LoVo (cell line): ENCODE measurements at regions not wholly inside any gene's neighbourhood (a gene's known extent, or its start where the extent isn't known, plus 50 kb on each side); places are given as distances from the start of the nearest gene placed in this dataset.
A peak's percentile ranks its signal among the peaks of the same experiment; 100 is the strongest.

ENCODE experiments used
- DNase-seq: peaks from one replicate; pipeline ENCODE4 v3.0.0-alpha.2; 2016; ENCODE audit warnings: low spot score

DNA sequence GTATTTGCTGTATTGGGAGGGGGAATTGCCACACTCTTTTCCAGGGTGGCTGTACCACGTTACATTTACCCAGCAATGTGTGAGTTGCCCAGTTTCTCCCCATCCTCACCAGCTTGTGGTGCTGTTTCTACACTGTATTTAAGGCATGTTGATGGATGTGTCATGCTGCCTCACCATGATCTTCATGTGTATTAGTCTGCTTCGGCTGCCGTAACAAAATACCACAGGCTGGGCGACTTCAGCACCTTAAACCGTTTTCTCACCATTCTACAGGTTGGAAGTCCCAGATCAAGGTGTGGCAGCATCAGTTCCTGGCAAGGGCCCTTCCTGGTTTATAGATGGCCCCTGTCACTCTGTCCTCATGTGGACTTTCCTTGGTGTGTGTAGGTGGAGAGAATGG lies 169.7 kb downstream of the IGLL1 start:
- DNase-seq = no peak

DNA sequence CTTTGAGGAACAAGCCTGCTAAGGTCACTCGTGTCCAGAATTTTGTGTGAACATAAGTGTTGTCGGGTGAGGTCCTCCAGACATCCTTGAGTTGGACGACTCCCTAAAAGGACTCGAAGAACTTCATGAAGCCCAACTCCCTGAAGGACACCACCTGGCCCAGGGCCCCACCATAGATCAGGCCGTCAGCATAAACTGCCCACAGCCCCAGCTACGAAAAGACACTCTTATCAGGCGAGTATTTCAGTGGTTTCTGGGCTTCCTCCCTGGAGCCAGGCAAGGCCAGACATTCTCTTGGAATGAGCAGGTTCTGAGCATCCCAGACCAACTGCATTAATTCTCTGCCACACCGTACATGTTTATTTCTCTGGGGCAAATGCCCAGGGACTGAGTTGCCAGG lies 170.1 kb downstream of the IGLL1 start:
- no peak for DNase-seq

DNA sequence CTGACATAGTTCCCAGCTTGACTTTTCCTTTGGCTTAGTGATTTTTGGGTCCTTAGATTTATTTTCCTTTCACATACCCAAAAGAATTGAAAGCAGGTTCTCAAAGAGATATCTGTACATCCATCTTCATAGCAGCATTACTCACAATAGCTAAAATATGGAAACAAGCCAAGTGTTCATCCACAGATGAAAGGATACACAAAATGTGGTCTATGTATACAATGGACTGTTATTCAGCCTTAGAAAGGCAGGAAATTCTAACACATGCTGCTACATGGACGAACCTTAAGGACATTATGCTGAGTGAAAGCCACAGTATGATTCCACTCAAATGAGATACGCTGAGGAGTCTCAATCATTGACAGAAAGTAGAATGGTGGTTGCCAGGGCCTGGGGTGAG lies 171.8 kb downstream of the IGLL1 start:
- DNase-seq = no peak

DNA sequence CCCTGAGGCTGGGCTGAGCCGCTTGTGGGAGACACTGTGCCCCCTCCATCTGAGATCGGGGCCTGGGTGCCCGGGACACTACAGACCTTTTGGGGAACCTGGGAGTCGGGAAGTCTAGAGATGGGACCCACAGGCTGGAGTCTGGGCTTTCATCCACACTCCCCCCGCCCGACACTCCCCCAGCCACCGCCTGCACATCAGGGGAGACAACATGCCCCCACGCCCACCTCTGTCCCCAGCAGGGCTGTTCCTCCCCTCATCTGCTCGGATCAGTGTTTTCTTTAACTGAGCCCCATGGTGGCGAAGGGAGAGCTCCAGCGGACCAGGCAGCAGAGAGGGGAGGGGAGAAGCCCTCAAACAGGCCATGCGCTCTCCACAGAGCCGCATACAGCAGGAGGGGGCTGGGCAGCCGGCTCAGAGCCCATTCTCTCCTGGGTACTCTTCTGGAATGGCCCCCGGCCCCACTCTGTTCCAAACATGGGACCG lies 174.7 kb downstream of the IGLL1 start:
- no peak for DNase-seq

DNA sequence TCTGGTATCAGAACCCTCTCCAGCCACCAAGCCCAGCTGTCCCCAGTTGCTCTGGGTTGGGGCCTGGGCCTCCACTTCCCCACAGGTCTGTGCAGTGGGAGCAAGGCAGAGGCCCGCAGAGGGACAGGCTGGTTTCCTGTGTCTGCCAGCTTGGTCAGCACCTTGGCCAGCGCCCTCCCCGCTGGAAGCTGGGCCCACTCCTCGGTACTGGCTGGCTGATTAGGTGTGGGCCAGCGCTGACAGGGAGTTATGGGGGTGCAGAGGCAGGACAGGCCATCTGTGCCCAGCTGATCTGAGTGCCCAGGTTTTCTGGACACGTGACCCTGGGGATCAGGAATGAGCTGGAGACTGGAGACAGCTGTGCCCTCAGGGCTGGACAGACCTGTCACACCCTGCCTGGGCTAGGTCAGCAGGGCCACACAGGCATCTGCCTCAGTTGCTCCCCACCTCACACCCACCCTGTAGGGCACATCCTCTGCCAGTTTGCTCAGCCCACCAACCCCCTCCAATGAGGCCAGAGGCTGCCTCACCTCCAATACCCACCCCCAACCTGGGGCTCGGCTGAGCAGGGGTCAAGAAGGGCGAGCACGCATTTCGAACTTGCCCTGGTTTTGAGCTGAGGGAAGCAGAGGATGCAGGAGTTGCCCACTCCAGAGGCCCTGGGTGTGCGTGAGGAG lies 175.3 kb downstream of the IGLL1 start:
- no peak for DNase-seq

DNA sequence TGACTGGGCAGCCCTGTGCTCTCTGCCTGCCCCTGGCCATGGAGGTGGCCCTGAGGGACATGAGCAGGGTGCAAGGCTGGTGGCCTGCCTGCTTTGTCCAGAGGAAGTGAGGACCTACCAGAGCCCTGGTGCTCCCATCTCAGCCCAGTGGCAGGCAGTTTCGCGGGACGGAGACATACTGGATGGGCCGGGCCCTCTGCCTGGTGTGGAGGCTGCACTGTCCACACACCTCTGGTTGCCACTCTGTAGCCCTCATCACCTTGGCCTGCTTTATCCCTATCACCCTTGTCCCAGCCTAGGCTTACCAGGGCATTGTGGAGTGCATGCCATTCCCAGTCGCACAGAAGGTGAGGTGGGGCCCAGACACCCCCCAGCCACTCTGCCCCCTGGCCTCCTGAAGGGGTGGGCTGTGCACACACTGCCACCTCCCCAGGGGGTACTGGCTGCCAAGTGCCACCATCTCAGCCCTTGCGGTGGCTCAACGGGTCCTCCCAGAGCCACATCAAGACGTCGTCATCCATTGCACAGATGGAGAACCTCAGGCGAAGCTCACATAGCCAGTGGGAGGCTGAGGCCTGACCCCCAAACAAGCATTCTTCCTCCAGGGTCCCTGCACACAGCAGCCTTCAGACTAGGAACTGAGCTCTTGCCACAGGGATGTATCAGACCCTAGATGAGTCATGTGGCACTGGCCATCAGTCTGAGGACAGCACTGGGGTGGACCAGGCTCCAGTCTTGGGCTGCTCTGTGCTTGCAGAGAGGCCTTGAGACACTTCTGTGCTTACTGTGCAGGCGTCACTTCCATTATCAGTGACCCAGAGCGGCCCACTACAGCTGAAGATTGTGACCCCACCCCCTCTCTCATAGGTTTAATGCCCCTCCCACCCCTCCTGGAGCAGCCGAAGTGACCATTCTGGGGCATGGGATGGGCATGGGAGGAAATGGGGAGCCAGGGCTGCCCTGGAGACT lies 176.1 kb downstream of the IGLL1 start:
- DNase-seq = no peak

DNA sequence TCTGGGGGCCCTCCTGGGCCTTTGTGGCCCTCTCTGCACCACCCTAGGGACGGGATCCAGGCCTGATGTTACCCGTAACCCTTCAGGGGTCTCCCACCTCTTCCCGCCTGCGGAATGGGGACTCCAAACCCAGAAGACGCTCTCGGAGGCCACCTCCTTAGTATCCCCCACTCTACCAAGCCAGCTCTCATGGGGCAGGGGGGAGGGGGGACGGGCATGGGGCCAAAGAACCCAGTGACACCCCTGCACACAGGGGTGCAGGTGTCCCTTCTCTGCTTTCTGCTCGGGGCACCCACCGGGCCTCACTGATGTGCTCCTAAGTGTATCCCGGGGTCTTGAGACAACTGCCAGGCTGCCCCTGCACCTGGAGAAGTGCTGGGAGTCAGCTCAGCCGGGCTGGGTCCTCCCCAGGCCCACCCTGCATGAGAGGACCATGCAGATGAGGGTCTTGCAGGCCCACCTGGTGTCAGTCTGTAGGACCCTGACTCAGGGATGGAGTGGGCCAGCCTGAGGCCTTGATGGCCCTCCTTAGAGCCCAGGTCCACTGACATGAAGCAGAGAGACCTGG lies 176.9 kb downstream of the IGLL1 start:
- DNase-seq = no peak

DNA sequence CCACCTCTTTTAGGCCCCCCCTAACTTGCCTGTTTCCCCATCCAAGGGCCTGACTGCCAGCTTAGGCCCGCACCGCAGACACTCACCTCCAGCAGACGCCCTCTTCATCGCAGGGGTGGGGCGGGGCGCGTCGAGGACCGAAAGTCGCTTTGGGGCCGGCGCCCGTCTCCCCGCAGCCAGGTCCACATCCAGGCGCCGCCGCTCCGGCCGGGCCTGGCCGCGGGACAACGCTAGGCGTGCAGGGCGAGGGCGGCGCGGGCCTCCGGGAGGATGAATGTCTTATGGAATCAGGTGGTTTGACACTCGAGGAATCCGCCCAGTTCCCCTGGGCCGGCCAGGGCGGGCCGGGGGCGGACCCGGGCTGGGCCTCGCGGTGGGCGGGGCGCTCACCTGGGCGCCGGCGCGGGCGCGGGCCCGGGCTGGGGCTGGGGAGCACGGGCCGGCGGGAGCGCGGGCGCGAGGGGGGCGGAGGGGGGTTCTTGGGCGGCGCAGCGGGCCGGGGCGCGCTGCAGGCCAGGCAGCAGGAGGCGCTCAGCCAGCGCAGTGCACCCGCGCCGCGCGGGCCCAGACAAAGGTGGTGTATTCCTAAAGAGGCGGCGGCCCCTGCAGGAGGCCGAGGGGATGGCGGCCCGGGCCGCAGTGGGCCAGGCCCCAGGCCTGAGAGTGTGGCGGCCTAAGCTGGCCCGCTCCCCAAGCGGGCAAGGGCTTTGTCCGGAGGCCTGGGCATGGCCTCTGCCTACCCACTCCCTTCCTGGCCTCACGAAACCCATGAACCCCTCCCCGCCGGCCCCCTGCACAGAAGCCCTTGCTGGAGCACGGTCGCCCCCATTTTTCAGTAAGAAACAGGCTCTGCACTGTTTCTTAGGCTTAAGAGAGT lies 177.6 kb downstream of the IGLL1 start:
- peak; percentile 91 for DNase-seq

DNA sequence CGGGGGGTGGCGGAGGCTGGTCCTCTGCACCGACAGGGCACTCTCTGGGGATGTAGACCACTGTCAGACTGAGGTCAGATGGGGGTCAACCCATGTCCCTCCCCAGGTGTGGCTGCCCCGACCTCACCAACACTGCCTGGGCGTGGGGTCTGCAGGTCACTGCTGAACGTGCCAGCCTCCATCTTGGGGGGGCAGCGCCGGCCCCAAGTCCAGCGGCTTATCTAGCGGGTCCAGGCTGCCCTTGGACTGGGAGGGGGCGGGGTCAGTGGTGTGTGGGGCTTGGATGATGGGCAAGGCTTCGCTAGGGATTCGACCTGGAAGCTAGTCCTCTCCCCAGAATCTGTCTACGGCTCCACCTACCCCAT lies 178.2 kb downstream of the IGLL1 start:
- no peak for DNase-seq

DNA sequence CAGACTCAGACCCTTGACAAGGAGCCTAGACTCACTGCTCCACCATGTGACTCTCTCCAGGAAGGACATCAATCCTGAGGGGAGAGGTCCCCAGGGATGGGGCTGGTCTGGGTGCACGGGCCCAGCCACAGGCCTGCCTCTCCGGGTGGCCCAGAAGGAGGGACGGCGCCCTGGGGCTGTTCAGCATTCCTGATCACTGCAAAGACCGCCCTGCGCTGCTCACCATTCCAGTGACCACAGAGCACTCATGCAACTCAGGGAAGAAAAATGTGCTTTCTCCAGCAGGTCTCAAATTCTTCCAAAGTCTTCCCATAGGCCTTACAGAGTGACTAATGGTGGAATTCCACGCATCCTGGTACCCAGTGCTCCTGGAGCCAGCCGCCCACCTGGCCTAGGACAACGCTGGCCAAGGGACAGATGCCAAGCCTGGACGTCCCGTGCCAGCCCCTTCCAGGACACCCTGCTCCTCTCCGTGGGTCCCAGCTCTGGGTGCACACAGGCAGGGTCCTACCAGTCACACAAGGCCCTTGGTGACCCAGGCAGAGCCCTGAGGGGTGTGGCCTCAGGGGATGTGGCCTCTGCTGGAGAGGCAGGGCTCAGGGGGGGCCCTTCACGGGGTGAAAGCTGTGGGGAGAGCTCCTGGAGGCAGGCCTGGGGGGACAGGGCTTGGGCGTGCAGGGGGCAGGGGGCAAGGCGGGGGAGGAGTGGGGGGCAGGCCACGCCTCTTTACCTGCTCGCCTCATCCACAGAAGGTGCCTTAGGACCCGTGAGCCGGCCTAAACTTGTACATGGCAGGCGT lies 178.8 kb downstream of the IGLL1 start:
- no peak for DNase-seq

DNA sequence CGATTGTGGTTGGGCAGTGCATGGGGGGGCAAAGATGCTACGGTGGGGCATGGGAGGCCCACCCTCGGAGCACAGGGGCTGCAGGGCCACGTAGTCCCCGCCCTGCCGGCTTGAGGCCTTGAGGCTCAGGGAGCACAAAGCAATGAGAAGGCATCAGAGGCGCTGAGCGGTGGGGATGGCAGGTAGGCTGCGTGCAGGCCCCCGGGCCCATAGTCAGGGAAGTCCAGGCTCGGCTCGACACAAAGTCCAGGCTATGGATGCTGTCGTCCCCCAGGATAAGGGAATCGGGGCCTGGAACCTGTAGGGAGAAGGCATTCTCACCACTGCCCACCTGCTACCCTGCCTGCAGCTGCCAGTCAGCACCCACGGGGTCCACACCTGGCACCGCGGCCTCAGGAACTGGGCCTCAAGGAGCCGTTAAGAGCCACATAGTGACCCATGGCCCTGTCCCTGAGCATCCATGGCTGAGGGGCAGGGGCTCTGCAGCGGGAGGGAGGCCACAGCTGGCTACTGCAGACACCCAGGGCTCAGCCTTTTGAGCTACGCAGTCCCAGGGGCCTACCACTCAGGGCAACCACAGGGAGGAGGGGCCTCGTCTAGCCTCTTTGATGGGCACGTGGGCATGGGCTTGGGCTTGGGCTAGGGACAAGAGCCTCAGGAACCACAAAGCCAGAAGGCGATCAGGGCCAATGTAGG lies 179.7 kb downstream of the IGLL1 start:
- DNase-seq = no peak

DNA sequence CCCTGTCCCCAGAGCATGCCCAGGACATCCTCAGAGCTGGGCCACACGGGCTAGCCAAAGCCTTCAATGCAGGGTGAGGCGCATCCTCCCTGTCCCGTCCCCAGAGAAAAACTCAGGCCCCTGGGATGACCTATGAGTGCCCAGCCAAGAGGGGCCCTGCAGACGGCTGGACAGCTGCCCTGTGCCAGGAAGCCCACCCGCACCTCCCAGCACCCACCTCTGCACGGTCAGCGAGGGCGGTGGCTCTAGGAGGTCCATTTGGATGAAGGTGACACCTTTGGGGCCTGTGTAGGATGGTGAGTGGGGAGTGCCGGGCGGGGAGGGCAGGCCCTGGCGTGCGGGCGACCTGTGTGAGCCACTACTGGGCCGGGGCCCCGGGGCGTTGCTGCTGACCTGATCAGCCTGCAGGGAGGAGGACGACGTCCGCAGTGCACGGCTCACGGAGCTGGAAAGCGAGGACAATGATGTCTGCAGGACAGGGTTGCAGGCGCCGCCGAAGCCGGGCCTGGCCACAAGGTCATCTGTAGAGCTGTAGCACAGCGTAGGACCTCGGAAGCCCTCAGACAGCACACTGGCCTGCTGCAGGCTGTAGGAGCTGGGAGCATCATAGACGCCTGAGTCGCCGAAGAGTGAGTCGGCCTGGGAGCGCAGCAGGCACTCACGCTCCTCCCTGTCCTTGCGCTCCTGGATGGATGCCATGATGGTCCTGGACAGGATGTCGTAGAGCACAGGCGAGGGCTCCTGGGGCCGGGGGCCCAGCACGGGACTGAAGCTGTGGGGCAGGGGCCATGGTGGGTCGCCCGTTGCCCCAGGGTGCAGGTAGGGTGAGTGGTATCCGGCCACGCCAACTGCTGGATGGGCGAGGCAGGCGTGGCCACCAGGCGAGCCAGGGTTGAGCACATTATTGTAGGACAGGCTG lies 180.5 kb downstream of the IGLL1 start:
- no peak for DNase-seq

DNA sequence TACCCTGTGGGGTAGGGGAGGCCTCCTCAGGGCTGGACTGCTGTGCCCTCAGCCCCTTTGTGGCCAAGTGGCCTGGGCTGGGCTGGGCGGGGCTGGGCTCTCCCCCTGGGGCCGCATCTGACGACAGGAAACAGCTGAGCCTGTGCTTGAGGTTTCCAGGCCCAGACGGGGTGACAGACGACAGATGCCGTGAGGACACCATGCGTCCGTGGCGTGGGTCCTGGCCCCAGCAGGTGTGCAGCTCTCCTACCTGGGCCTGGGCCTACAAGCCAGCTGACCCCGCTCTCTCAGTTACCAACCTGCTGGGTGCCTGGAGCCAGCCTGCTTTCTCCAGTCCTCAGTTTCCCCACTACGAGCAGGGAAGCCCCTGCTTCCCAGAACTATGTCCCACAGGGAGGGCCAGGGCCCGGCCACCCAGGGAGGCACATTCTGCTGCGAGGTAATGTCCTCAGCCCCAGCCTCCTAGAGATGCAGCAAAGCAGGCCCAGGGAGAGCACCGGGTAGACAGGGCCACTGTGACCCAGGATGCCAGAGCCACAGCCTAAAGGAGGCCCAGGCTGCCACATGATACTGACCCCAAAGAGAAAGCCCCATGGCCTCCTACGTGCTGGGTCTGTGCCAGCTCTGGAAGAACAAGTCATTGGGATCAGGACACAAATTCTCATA lies 181.3 kb downstream of the IGLL1 start:
- DNase-seq = no peak

DNA sequence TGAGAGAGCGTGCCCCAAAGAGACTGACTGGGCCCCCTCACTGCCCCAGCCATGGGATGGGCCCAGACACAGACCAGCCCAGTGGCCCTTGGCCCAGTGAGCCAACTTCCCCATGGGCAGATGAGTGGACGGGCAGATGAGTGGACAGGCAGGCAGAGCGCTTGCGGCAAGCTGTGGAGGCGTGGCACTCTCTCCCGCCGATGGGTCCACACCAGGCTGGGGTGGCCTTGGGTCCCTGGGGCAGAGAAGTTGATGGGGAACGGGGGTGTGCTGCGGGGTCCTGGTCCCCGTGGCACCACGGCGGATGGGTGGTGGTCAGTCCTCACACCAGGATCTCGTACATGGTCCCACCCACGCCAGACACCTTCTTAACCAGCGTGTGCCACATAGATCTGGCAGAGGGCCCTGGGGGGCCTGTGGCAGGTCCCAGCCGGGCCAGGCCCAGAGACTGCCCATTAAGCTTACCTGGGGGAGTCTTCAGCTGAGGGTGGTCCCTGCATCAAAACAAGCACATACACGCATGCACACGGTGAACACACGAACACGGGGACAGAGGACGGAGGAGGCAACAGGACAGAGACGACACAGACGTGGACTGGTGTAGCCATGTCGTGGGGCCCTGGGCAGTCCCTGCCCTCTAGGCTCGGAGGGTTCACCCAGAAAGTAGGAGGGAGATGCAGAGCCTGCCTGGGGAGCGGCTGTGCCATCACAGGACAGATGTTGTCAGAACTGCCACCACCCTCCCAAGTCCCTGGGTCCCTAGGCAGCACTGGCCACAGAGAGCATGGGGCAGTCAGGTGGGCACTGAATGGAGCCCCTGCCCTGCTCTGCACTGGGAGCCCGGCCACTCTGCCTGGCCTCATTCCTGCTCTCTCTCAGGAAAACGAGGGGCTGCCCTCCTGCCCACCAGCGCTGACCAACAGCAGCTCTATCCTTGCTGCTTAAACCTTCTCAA lies 182.2 kb downstream of the IGLL1 start:
- no peak for DNase-seq

DNA sequence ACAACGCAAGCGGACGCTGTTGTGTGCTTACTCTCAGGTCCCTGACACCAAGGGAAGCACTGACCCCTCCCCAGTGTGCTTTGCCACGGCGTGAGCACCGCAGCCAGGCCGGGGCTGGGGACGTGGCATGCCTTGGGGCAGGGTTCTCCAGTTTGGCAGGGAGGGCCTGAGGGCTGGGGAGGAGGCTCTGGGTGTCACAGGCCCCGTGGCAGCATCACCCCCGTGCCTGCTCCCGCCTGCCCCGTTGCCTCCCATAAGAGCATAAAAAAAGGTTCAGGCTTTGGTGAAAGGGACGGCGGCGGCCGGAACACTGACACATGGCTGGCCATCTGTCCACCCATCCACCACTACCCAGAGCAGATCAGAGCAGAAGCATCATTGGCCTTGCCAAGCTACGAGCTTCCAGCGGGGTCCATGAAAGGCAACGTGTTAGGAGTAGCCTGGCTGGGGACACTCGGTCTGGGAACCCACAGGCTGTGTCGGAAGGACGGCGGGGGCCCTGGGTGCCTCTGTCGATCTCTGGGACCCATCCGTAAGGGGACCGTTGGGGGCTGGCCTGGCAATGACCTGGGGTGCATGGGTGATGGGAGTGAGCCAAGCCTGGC lies 183.0 kb downstream of the IGLL1 start:
- no peak for DNase-seq

DNA sequence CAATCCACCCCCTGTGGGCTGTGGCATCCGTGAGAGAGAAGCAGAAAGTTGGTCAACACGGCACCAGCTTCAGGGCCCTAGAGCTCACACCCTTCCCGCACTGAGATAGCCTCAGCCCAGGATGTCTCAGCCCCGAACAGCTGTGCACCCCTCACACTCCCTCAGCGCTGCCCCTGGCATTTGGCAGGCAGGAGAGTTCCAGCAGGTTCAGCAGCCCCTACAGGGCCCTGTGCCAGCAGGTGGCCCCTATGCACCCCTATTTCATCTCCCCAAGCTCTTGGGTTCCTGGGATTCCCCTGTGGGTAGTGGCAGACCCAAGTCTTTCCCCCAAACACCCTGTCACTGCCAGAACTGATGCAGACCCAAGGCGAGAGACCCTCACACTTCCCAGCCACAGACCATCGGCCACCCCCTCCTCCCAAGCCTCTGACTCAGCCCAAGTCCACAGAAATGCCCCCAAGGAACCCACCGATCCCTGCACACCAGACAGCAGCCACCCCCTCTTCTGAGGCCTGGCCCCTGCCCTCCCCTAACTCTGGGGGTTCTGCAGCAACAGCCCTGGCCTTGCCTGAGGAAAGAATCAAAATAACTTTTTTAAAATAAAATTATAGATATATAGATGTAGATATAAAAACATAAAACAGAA lies 183.6 kb downstream of the IGLL1 start:
- DNase-seq = no peak
